Activated T-cell treated with anti-CD3 and anti-CD28 coated beads, Interleukin-2, amount 50 U/mL, for 4 hours (primary cell): ENCODE measurements at regions not wholly inside any gene's neighbourhood (a gene's known extent, or its start where the extent isn't known, plus 50 kb on each side); places are given as distances from the start of the nearest gene placed in this dataset.

Source experiments
- ATAC-seq, 2 donors: fragments of 200-7000 bp; cut with Tn5 transposase; one replicate each; pipeline ENCODE4 v1.10.0; 2021
- DNase-seq: peaks from one replicate; pipeline ENCODE4 v3.0.0-alpha.2; 2020
- H3K27me3 Mint-ChIP-seq: one replicate; pipeline ENCODE4 v1.8.0; 2021; ENCODE audit warnings: low read depth, mixed read lengths
- H3K36me3 Mint-ChIP-seq: one replicate; pipeline ENCODE4 v1.8.0; 2022; ENCODE audit warnings: mixed read lengths; ENCODE audit not compliant: insufficient read depth
- H3K4me1 Mint-ChIP-seq: one replicate; pipeline ENCODE4 v1.8.0; 2021; ENCODE audit warnings: low read depth, mixed read lengths
- H3K4me3 Mint-ChIP-seq: one replicate; pipeline ENCODE4 v1.8.0; 2021; ENCODE audit warnings: mild to moderate bottlenecking, moderate library complexity, mixed read lengths
- H3K9me3 Mint-ChIP-seq: one replicate; pipeline ENCODE4 v1.8.0; 2021; ENCODE audit warnings: mixed read lengths

- DNase-seq (no peak), ATAC-seq (no peak)
- peaks cover 63% of the 10 kb centered on the region for H3K4me1 Mint-ChIP-seq
- no peak overlapping the region for H3K4me3 Mint-ChIP-seq
- no peaks in the 10 kb centered on the region for H3K36me3 Mint-ChIP-seq
- no peaks in the 10 kb centered on the region for H3K27me3 Mint-ChIP-seq
- no peaks in the 10 kb centered on the region for H3K9me3 Mint-ChIP-seq
Measured at GRCh38 chr2:62303788-62304187, 107.9 kb downstream of the B3GNT2 start.

GRCh38 chr2:62302631-62303435 lies 106.9 kb downstream of the B3GNT2 start:
- no peak for ATAC-seq
- Mint-ChIP-seq H3K4me3 (no peak overlapping the region), H3K4me1 (peaks cover 57% of the 10 kb centered on the region), H3K9me3 (no peaks in the 10 kb centered on the region), H3K27me3 (no peaks in the 10 kb centered on the region), H3K36me3 (no peaks in the 10 kb centered on the region)
- DNase-seq, result no peak

GRCh38 chr2:62300925-62301324 lies 105.0 kb downstream of the B3GNT2 start:
- Mint-ChIP-seq H3K36me3 (no peaks in the 10 kb centered on the region), H3K27me3 (no peaks in the 10 kb centered on the region), H3K4me3 (no peak overlapping the region), H3K9me3 (no peaks in the 10 kb centered on the region), H3K4me1 (peaks cover 39% of the 10 kb centered on the region)
- no peak for DNase-seq
- no peak for ATAC-seq

- no peak for DNase-seq
- H3K4me3 Mint-ChIP-seq, result no peak overlapping the region
- H3K27me3 Mint-ChIP-seq, result no peaks in the 10 kb centered on the region
- H3K36me3 Mint-ChIP-seq, result no peaks in the 10 kb centered on the region
- H3K9me3 Mint-ChIP-seq, result no peaks in the 10 kb centered on the region
- ATAC-seq, result no peak
- H3K4me1 Mint-ChIP-seq, result peaks cover 6% of the 10 kb centered on the region
Measured at GRCh38 chr2:62297624-62298010, 101.7 kb downstream of the B3GNT2 start.

GRCh38 chr2:62296832-62297623 lies 101.1 kb downstream of the B3GNT2 start:
- Mint-ChIP-seq H3K4me1 (peaks cover under 1% of the 10 kb centered on the region), H3K36me3 (no peaks in the 10 kb centered on the region), H3K27me3 (no peaks in the 10 kb centered on the region), H3K4me3 (no peak overlapping the region), H3K9me3 (no peaks in the 10 kb centered on the region)
- DNase-seq, result no peak
- ATAC-seq, result no peak

GRCh38 chr2:62296034-62296831 lies 100.3 kb downstream of the B3GNT2 start:
- ATAC-seq (no peak), DNase-seq (no peak)
- no peaks in the 10 kb centered on the region for H3K9me3 Mint-ChIP-seq
- no peak overlapping the region for H3K4me3 Mint-ChIP-seq
- H3K27me3 Mint-ChIP-seq, result no peaks in the 10 kb centered on the region
- no peaks in the 10 kb centered on the region for H3K36me3 Mint-ChIP-seq
- H3K4me1 Mint-ChIP-seq, result no peaks in the 10 kb centered on the region

- ATAC-seq (no peak), DNase-seq (no peak)
- no peaks in the 10 kb centered on the region for H3K36me3 Mint-ChIP-seq
- H3K4me3 Mint-ChIP-seq, result no peak overlapping the region
- H3K27me3 Mint-ChIP-seq, result no peaks in the 10 kb centered on the region
- H3K9me3 Mint-ChIP-seq, result no peaks in the 10 kb centered on the region
- H3K4me1 Mint-ChIP-seq, result no peaks in the 10 kb centered on the region
Measured at GRCh38 chr2:62293490-62294271, 97.8 kb downstream of the B3GNT2 start.

- no peak for DNase-seq
- Mint-ChIP-seq H3K27me3 (no peaks in the 10 kb centered on the region), H3K4me3 (no peak overlapping the region), H3K36me3 (no peaks in the 10 kb centered on the region), H3K4me1 (peaks cover 2% of the 10 kb centered on the region), H3K9me3 (no peaks in the 10 kb centered on the region)
- ATAC-seq, result no peak
Measured at GRCh38 chr2:62293151-62293489, 97.2 kb downstream of the B3GNT2 start.

- Mint-ChIP-seq H3K9me3 (no peaks in the 10 kb centered on the region), H3K4me1 (peaks cover 7% of the 10 kb centered on the region), H3K4me3 (no peak overlapping the region), H3K27me3 (no peaks in the 10 kb centered on the region), H3K36me3 (no peaks in the 10 kb centered on the region)
- no peak for DNase-seq
- no peak for ATAC-seq
Measured at GRCh38 chr2:62292190-62292589, 96.3 kb downstream of the B3GNT2 start.

GRCh38 chr2:62291517-62292137 lies 95.7 kb downstream of the B3GNT2 start:
- Mint-ChIP-seq H3K27me3 (no peaks in the 10 kb centered on the region), H3K4me1 (peaks cover 7% of the 10 kb centered on the region), H3K4me3 (no peak overlapping the region), H3K9me3 (no peaks in the 10 kb centered on the region), H3K36me3 (no peaks in the 10 kb centered on the region)
- ATAC-seq (no peak), DNase-seq (no peak)

GRCh38 chr2:62291052-62291451 lies 95.1 kb downstream of the B3GNT2 start:
- Mint-ChIP-seq H3K9me3 (peaks cover 1% of the 10 kb centered on the region), H3K36me3 (no peaks in the 10 kb centered on the region), H3K4me1 (peaks cover 7% of the 10 kb centered on the region), H3K27me3 (no peaks in the 10 kb centered on the region), H3K4me3 (no peak overlapping the region)
- no peak for DNase-seq
- ATAC-seq, result no peak

- Mint-ChIP-seq H3K27me3 (no peaks in the 10 kb centered on the region), H3K4me3 (no peak overlapping the region), H3K9me3 (peaks cover 11% of the 10 kb centered on the region), H3K4me1 (peaks cover 7% of the 10 kb centered on the region), H3K36me3 (peaks cover 3% of the 10 kb centered on the region)
- ATAC-seq (peak; percentile 41 to 60), DNase-seq (peak; percentile 36)
Measured at GRCh38 chr2:62287899-62288880, 92.3 kb downstream of the B3GNT2 start.

- Mint-ChIP-seq H3K4me1 (peaks cover 7% of the 10 kb centered on the region), H3K4me3 (no peak overlapping the region), H3K36me3 (peaks cover 3% of the 10 kb centered on the region), H3K9me3 (peaks cover 11% of the 10 kb centered on the region), H3K27me3 (no peaks in the 10 kb centered on the region)
- ATAC-seq (no peak), DNase-seq (no peak)
Measured at GRCh38 chr2:62287282-62287681, 91.4 kb downstream of the B3GNT2 start.
